CD8-positive, alpha-beta memory T cell (primary cell): ENCODE measurements at regions not wholly inside any gene's neighbourhood (a gene's known extent, or its start where the extent isn't known, plus 50 kb on each side); places are given as distances from the start of the nearest gene placed in this dataset.

Source experiments
- CTCF ChIA-PET: fragments of 350-600 bp; sonication (Branson Sonifier 250); formaldehyde crosslinking; loops from one replicate; lab custom pipeline; 2021; ENCODE audit warnings: antibody characterized with exemption; lab: Charles Lee
- POLR2A ChIA-PET: fragments of 350-600 bp; sonication (Branson Sonifier 250); formaldehyde crosslinking; loops from one replicate; lab custom pipeline; 2021; ENCODE audit warnings: antibody characterized with exemption; lab: Charles Lee
- DNase-seq, 5 donors: peaks; one replicate each; pipeline versions ENCODE4 v3.0.0 to v3.0.0-alpha.2; 2020 to 2022; ENCODE audit warnings: mixed read lengths in 1 of 5
- H3K27ac ChIP-seq: one replicate; pipeline ENCODE4 v1.7.0; 2013; ENCODE audit warnings: low read depth, mild to moderate bottlenecking, low read length, moderate library complexity
- H3K27me3 ChIP-seq: 2 replicates; pipeline ENCODE4 v1.7.0; 2013; ENCODE audit warnings: low read length, mild to moderate bottlenecking; ENCODE audit not compliant: insufficient read depth, poor library complexity, severe bottlenecking
- H3K36me3 ChIP-seq: 2 replicates; pipeline ENCODE4 v1.7.0; 2013; ENCODE audit warnings: mild to moderate bottlenecking, low read length, moderate library complexity; ENCODE audit not compliant: insufficient read depth
- H3K4me1 ChIP-seq: 2 replicates; pipeline ENCODE4 v1.7.0; 2013; ENCODE audit warnings: mild to moderate bottlenecking, low read length, moderate library complexity; ENCODE audit not compliant: insufficient read depth
- H3K4me3 ChIP-seq: 2 replicates; pipeline ENCODE4 v1.7.0; 2013; ENCODE audit warnings: mild to moderate bottlenecking, low read length
- H3K9me3 ChIP-seq: 2 replicates; pipeline ENCODE4 v1.7.0; 2013; ENCODE audit warnings: mild to moderate bottlenecking, low read length
- H3K27ac Mint-ChIP-seq, 8 donors: one replicate each; pipeline ENCODE4 v1.8.0; 2020 to 2021; ENCODE audit warnings: mixed read lengths in 8 of 8, mild to moderate bottlenecking in 6 of 8, inconsistent platforms in 3 of 8, moderate library complexity in 3 of 8
- H3K27me3 Mint-ChIP-seq, 2 donors: one replicate each; pipeline ENCODE4 v1.8.0; 2020 to 2021; ENCODE audit warnings: mixed read lengths in 2 of 2, mild to moderate bottlenecking in 1 of 2, moderate library complexity in 1 of 2
- H3K36me3 Mint-ChIP-seq, 3 donors: one replicate each; pipeline ENCODE4 v1.8.0; 2020 to 2021; ENCODE audit warnings: mixed read lengths in 3 of 3, inconsistent platforms in 1 of 3, mild to moderate bottlenecking in 1 of 3
- H3K4me1 Mint-ChIP-seq, 3 donors: one replicate each; pipeline ENCODE4 v1.8.0; 2020 to 2021; ENCODE audit warnings: mixed read lengths in 3 of 3, inconsistent platforms in 1 of 3, mild to moderate bottlenecking in 1 of 3
- H3K4me3 Mint-ChIP-seq, 7 donors: one replicate each; pipeline ENCODE4 v1.8.0; 2020 to 2021; ENCODE audit warnings: mixed read lengths in 7 of 7, mild to moderate bottlenecking in 6 of 7, moderate library complexity in 4 of 7, inconsistent platforms in 2 of 7
- H3K9me3 Mint-ChIP-seq, 5 donors: one replicate each; pipeline ENCODE4 v1.8.0; 2020 to 2022; ENCODE audit warnings: mixed read lengths in 5 of 5, mild to moderate bottlenecking in 3 of 5, moderate library complexity in 2 of 5, inconsistent platforms in 1 of 5

DNA sequence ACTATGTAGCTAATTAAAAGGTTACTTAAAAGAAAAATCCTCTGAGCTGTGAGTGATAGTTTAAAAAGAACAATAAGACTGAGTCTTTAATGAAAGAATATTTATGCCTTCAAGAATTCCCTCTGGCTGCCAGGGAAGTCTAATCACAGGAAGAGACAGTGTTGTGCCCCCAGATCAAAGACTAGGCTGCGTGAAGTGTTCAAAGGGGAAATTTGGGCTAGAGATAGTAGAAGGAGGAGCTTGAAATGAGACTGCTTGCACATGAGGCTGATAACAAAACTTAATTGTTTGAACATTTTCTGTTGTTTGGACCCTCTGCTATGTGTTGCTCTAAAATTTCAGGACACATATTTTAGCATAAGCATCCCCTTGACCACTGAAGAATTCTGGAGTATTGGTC lies 99.7 kb upstream of the MTNR1B start:
- ChIA-PET CTCF (no interaction called here), POLR2A (no interaction called here)
- H3K4me3 Mint-ChIP-seq = no peak overlapping the region
- no peaks in the 10 kb centered on the region for H3K27me3 ChIP-seq
- no peaks in the 10 kb centered on the region for H3K9me3 ChIP-seq
- no peak overlapping the region for H3K27ac ChIP-seq
- H3K36me3 ChIP-seq = no peaks in the 10 kb centered on the region
- H3K4me3 ChIP-seq = no peak overlapping the region
- H3K27ac Mint-ChIP-seq = no peak overlapping the region
- H3K4me1 Mint-ChIP-seq = no peaks in the 10 kb centered on the region
- H3K4me1 ChIP-seq = no peaks in the 10 kb centered on the region
- H3K27me3 Mint-ChIP-seq = peaks cover 0 to 3% of the 10 kb centered on the region in 2 donors
- DNase-seq = no peak
- no peaks in the 10 kb centered on the region for H3K9me3 Mint-ChIP-seq
- no peaks in the 10 kb centered on the region for H3K36me3 Mint-ChIP-seq

DNA sequence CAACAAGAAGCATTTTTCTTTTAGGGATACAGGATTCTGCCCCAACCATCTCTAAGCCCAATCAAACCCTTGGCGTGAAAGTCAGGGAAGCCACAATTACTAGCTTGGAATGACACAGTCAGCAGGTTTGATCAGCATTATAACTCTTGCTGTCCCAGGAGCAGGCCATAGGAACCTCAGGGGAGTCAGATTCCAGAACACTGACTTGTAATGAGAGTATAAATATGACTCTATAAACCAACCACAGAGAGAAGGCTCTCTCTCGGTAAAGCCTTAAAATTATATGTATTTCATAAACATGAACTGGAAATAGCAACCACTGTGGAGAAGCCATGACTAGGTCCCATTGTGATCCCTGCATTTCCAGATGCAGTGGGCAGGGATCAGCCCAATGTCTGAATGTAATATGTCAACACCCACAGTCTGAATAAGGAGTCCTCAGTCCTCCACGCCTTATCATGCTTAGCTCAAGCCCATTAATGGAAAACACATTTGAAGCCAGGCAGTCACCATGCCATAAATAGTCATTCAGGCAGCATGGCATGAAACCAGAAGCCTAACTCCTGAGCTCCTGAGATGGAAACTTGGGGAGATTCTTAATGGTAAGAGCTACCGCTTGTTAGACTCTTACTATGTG lies 99.1 kb upstream of the MTNR1B start:
- no peak for DNase-seq
- Histone ChIP-seq H3K4me3 (no peak overlapping the region), H3K4me1 (no peaks in the 10 kb centered on the region), H3K9me3 (no peaks in the 10 kb centered on the region), H3K36me3 (no peaks in the 10 kb centered on the region), H3K27me3 (no peaks in the 10 kb centered on the region), H3K27ac (no peak overlapping the region)
- Mint-ChIP-seq H3K27me3 (peaks cover 0 to 3% of the 10 kb centered on the region in 2 donors), H3K4me3 (no peak overlapping the region), H3K4me1 (no peaks in the 10 kb centered on the region), H3K36me3 (no peaks in the 10 kb centered on the region), H3K9me3 (no peaks in the 10 kb centered on the region), H3K27ac (no peak overlapping the region)
- POLR2A ChIA-PET = no interaction called here
- CTCF ChIA-PET = no interaction called here

DNA sequence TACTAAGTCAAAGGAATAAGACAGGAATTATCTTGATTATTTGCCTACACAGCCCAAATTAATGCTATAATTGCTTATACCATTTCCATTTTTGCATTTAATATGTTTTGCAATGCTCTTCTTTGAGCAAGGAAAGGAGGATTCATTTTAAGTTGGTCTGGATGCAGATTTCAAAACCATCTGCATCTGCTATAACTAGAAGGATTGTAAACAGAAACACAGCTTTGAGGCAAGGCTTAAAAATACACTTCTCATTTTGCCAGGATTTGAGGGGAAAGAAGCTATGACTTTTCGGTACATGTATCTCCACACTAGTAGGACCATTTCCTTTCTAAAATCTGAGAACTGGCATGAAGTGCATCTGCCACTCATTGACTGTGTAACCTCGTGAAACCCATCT lies 95.9 kb upstream of the MTNR1B start:
- Mint-ChIP-seq H3K4me1 (no peaks in the 10 kb centered on the region), H3K27ac (no peak overlapping the region), H3K9me3 (no peaks in the 10 kb centered on the region), H3K27me3 (peaks cover 0 to 3% of the 10 kb centered on the region in 2 donors), H3K36me3 (no peaks in the 10 kb centered on the region), H3K4me3 (no peak overlapping the region)
- no peaks in the 10 kb centered on the region for H3K4me1 ChIP-seq
- no peaks in the 10 kb centered on the region for H3K9me3 ChIP-seq
- no peak for DNase-seq
- POLR2A ChIA-PET = no interaction called here
- H3K27me3 ChIP-seq = no peaks in the 10 kb centered on the region
- no peak overlapping the region for H3K27ac ChIP-seq
- CTCF ChIA-PET = no interaction called here
- no peaks in the 10 kb centered on the region for H3K36me3 ChIP-seq
- no peak overlapping the region for H3K4me3 ChIP-seq

DNA sequence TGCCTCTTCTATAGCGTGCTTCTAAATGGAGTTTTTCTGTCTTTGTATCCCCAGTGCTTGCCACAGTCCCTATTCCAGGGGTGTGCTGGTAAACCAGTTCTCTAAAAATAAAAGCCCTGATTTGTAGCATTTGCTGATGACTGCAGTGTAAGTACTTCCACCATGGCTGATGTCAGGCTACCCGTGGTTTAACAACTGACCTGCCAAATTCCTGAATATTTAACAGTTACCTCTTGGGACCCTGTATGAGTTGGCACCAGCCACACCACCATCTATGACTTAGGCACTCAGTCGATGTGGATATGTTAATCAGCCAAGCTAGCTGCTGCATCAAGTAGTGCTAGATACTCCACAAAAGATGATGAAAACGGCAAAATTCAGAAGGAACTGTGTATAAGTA lies 94.0 kb upstream of the MTNR1B start:
- no peak overlapping the region for H3K4me3 ChIP-seq
- Mint-ChIP-seq H3K4me3 (no peak overlapping the region), H3K4me1 (no peaks in the 10 kb centered on the region), H3K27me3 (no peaks in the 10 kb centered on the region), H3K36me3 (no peaks in the 10 kb centered on the region), H3K9me3 (no peaks in the 10 kb centered on the region), H3K27ac (no peak overlapping the region)
- CTCF ChIA-PET = no interaction called here
- no peak for DNase-seq
- no peaks in the 10 kb centered on the region for H3K9me3 ChIP-seq
- H3K27me3 ChIP-seq = no peaks in the 10 kb centered on the region
- POLR2A ChIA-PET = no interaction called here
- H3K4me1 ChIP-seq = no peaks in the 10 kb centered on the region
- H3K27ac ChIP-seq = no peak overlapping the region
- H3K36me3 ChIP-seq = no peaks in the 10 kb centered on the region

DNA sequence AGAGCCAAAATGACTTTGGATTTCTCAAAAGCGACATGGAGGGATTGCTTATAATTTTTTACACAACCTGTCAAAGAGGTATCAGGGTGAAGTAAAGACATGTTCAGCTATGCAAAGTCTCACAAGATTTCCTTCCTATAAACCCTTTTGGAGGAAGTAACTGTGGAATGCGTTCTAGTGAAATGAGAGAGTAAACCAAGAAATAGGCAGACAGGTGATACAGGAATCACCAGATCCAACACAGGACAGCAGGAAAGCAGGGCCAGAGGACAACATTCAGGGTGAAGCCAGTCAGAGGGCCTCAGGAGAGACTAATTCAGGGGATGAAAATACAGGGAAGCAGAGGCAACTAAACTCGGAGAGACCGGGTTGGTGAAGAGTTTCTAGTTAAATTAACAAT lies 90.4 kb upstream of the MTNR1B start:
- CTCF ChIA-PET = no interaction called here
- Histone ChIP-seq H3K27ac (no peak overlapping the region), H3K36me3 (no peaks in the 10 kb centered on the region), H3K9me3 (no peaks in the 10 kb centered on the region), H3K4me3 (no peak overlapping the region), H3K27me3 (no peaks in the 10 kb centered on the region), H3K4me1 (no peaks in the 10 kb centered on the region)
- Mint-ChIP-seq H3K27ac (no peak overlapping the region), H3K4me1 (no peaks in the 10 kb centered on the region), H3K36me3 (no peaks in the 10 kb centered on the region), H3K4me3 (no peak overlapping the region), H3K9me3 (peaks cover 0 to 5% (median 0%) of the 10 kb centered on the region in 5 donors), H3K27me3 (no peaks in the 10 kb centered on the region)
- no peak for DNase-seq
- POLR2A ChIA-PET = no interaction called here

GRCh38 chr11:92880381-92880780 lies 89.1 kb upstream of the MTNR1B start:
- H3K27me3 Mint-ChIP-seq = no peaks in the 10 kb centered on the region
- no peaks in the 10 kb centered on the region for H3K36me3 Mint-ChIP-seq
- Histone ChIP-seq H3K27me3 (no peaks in the 10 kb centered on the region), H3K27ac (no peak overlapping the region), H3K4me3 (no peak overlapping the region), H3K36me3 (no peaks in the 10 kb centered on the region), H3K4me1 (no peaks in the 10 kb centered on the region), H3K9me3 (no peaks in the 10 kb centered on the region)
- DNase-seq = no peak
- H3K4me1 Mint-ChIP-seq = no peaks in the 10 kb centered on the region
- POLR2A ChIA-PET = no interaction called here
- peaks cover 0 to 5% (median 0%) of the 10 kb centered on the region in 5 donors for H3K9me3 Mint-ChIP-seq
- CTCF ChIA-PET = no interaction called here
- no peak overlapping the region for H3K27ac Mint-ChIP-seq
- no peak overlapping the region for H3K4me3 Mint-ChIP-seq

DNA sequence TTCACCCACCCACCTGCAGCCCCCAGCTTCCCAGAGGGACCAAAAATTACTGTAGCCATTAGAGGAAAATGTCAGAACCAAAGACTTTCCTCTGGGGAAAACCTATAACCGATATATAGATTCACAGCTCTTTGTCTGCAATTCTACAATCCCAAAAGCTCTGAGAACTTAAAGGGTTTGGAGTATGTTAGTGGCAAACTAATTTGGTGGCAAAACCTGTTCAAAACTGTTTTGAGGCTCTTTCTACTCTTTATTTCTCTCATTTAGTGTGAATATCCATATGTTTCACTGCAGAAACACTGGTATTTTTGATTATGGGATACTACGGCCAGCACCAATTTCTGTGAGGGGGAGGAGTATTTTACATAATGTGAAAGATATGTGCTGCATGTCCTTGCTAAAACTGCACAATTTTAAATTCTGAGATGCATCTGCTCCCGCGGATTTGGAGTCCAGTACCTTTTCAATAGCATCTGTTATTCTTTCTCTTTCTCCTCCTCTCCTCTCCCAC lies 87.5 kb upstream of the MTNR1B start:
- H3K9me3 ChIP-seq = no peaks in the 10 kb centered on the region
- Mint-ChIP-seq H3K36me3 (no peaks in the 10 kb centered on the region), H3K4me1 (no peaks in the 10 kb centered on the region), H3K27ac (no peak overlapping the region), H3K4me3 (no peak overlapping the region), H3K9me3 (peaks cover 0 to 5% (median 0%) of the 10 kb centered on the region in 5 donors), H3K27me3 (no peaks in the 10 kb centered on the region)
- no peak overlapping the region for H3K4me3 ChIP-seq
- POLR2A ChIA-PET = no interaction called here
- no peak for DNase-seq
- H3K36me3 ChIP-seq = no peaks in the 10 kb centered on the region
- CTCF ChIA-PET = no interaction called here
- no peak overlapping the region for H3K27ac ChIP-seq
- H3K27me3 ChIP-seq = no peaks in the 10 kb centered on the region
- H3K4me1 ChIP-seq = no peaks in the 10 kb centered on the region

- H3K9me3 ChIP-seq = no peaks in the 10 kb centered on the region
- H3K9me3 Mint-ChIP-seq = peaks cover 0 to 5% (median 0%) of the 10 kb centered on the region in 5 donors
- H3K36me3 ChIP-seq = no peaks in the 10 kb centered on the region
- H3K4me3 ChIP-seq = no peak overlapping the region
- no peaks in the 10 kb centered on the region for H3K36me3 Mint-ChIP-seq
- no peaks in the 10 kb centered on the region for H3K4me1 Mint-ChIP-seq
- H3K27me3 ChIP-seq = no peaks in the 10 kb centered on the region
- H3K27me3 Mint-ChIP-seq = no peaks in the 10 kb centered on the region
- CTCF ChIA-PET = no interaction called here
- no peak for DNase-seq
- H3K27ac Mint-ChIP-seq = peak overlapping the region in 1 of 8 donors; percentile 50
- no peaks in the 10 kb centered on the region for H3K4me1 ChIP-seq
- no peak overlapping the region for H3K4me3 Mint-ChIP-seq
- POLR2A ChIA-PET = no interaction called here
- no peak overlapping the region for H3K27ac ChIP-seq
These were observed 86.4 kb upstream of the MTNR1B start for GRCh38 chr11:92882828-92883611.
